Ishikawa (cell line): ENCODE measurements at regions not wholly inside any gene's neighbourhood (a gene's known extent, or its start where the extent isn't known, plus 50 kb on each side); places are given as distances from the start of the nearest gene placed in this dataset.

Experiments used
- CEBPB ChIP-seq: IDR thresholded peaks from 2 replicates; pipeline ENCODE4 v1.6.1; 2012
- CREB1 ChIP-seq: IDR thresholded peaks from 2 replicates; pipeline ENCODE4 v1.6.1; 2012; ENCODE audit warnings: low read depth
- EGR1 ChIP-seq: IDR thresholded peaks from 2 replicates; pipeline ENCODE4 v1.6.1; 2012
- EP300 ChIP-seq: IDR thresholded peaks from 2 replicates; pipeline ENCODE4 v1.6.1; 2012; ENCODE audit warnings: borderline replicate concordance
- FOXM1 ChIP-seq: IDR thresholded peaks from 2 replicates; pipeline ENCODE4 v1.6.1; 2012; ENCODE audit warnings: low read depth, borderline replicate concordance
- NFIC ChIP-seq: IDR thresholded peaks from 2 replicates; pipeline ENCODE4 v1.6.1; 2012
- RAD21 ChIP-seq: IDR thresholded peaks from 2 replicates; pipeline ENCODE4 v1.6.1; 2012; ENCODE audit warnings: low read depth
- TAF1 ChIP-seq: IDR thresholded peaks from 2 replicates; pipeline ENCODE4 v1.6.1; 2012; ENCODE audit warnings: low read depth, mild to moderate bottlenecking
- TCF12 ChIP-seq: IDR thresholded peaks from 2 replicates; pipeline ENCODE4 v1.6.1; 2012; ENCODE audit warnings: low read depth
- TEAD4 ChIP-seq: IDR thresholded peaks from 2 replicates; pipeline ENCODE4 v1.6.1; 2012
- YY1 ChIP-seq: IDR thresholded peaks from 2 replicates; pipeline ENCODE4 v1.6.1; 2012; ENCODE audit warnings: low read depth
- ZBTB7A ChIP-seq: IDR thresholded peaks from 2 replicates; pipeline ENCODE4 v1.6.1; 2012; ENCODE audit warnings: low read depth
- TF ChIP-seq, protein P1 (sequence below): IDR thresholded peaks from 2 replicates; pipeline ENCODE4 v1.6.1; 2012
- TF ChIP-seq, protein P2 (sequence below): IDR thresholded peaks from 2 replicates; pipeline ENCODE4 v1.6.1; 2012; ENCODE audit warnings: low read depth, mild to moderate bottlenecking
- TF ChIP-seq, protein P3 (sequence below): IDR thresholded peaks from 2 replicates; pipeline ENCODE4 v1.6.1; 2012

DNA sequence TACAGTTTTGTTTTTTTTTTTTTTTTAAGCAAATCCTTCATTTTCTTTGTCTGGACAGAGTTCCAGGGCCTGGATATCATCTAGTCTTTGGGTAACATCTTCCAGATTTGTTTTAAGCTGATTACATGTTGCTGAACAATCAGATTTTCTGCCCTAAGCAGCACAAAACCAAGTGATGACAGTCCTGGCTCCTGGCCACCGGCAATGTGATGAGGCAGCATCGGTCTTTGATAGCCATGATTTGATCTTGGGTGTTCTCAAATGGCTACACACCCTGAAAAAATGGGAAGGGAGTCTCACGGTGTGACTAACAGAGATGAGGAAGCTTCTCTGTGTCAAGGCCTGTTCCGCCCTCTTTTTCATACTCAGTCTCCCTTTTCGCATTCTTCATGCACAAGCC, 708.6 kb upstream of the ZEB2 start:
- no peak for TF ChIP-seq ZBTB7A
- TF ChIP-seq, protein P1, sequence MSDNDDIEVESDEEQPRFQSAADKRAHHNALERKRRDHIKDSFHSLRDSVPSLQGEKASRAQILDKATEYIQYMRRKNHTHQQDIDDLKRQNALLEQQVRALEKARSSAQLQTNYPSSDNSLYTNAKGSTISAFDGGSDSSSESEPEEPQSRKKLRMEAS, result no peak
- TF ChIP-seq YY1, result no peak
- TF ChIP-seq NFIC, result no peak
- TF ChIP-seq EGR1, result no peak
- no peak for TF ChIP-seq TAF1
- TF ChIP-seq TEAD4, result no peak
- no peak for TF ChIP-seq CREB1
- TF ChIP-seq TCF12, result no peak
- TF ChIP-seq, protein P2, sequence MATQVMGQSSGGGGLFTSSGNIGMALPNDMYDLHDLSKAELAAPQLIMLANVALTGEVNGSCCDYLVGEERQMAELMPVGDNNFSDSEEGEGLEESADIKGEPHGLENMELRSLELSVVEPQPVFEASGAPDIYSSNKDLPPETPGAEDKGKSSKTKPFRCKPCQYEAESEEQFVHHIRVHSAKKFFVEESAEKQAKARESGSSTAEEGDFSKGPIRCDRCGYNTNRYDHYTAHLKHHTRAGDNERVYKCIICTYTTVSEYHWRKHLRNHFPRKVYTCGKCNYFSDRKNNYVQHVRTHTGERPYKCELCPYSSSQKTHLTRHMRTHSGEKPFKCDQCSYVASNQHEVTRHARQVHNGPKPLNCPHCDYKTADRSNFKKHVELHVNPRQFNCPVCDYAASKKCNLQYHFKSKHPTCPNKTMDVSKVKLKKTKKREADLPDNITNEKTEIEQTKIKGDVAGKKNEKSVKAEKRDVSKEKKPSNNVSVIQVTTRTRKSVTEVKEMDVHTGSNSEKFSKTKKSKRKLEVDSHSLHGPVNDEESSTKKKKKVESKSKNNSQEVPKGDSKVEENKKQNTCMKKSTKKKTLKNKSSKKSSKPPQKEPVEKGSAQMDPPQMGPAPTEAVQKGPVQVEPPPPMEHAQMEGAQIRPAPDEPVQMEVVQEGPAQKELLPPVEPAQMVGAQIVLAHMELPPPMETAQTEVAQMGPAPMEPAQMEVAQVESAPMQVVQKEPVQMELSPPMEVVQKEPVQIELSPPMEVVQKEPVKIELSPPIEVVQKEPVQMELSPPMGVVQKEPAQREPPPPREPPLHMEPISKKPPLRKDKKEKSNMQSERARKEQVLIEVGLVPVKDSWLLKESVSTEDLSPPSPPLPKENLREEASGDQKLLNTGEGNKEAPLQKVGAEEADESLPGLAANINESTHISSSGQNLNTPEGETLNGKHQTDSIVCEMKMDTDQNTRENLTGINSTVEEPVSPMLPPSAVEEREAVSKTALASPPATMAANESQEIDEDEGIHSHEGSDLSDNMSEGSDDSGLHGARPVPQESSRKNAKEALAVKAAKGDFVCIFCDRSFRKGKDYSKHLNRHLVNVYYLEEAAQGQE, result no peak
- no peak for TF ChIP-seq RAD21

DNA sequence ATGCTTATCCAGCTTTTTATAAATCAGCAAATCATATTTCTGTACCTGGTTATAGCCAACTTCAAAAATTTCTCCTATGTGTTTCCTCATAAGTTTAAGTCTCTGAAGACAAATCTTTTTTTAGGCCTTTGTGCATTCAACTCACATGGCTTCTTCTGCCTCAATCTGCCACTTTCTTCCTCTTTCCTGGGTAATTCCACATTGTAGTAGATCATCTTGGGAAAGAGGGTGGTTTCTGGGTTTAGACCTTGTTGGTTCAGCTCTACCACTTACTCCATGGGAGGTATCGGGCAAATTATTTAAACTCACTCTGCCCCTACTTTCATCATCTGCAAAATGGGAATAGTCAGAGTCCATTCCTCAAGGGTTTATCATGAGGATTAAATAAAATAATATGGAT, 707.0 kb upstream of the ZEB2 start:
- TF ChIP-seq, protein P1, result no peak
- no peak for TF ChIP-seq ZBTB7A
- TF ChIP-seq CREB1, result no peak
- no peak for TF ChIP-seq NFIC

DNA sequence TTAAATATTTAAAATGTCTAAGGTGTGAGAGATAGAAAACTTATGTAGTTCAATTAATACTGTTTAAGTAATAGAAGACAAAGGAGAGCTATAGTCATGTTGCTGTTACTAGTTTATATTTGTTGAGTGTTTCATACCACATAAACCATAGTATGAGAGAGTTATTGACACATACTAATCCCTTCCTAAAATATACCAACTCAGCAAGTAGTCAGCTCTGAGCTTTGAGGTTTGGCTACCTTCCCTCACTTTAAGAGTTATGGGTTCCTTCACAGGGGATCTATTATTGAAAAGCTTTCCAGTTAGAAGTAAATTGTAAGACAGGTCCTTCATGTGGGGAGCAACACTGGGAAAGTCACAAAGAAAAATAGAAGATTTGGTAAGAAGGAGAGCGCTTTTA, 701.6 kb upstream of the ZEB2 start:
- TF ChIP-seq ZBTB7A (no peak), TCF12 (no peak), EP300 (no peak), RAD21 (no peak), EGR1 (no peak), CREB1 (no peak), FOXM1 (no peak), NFIC (no peak), TEAD4 (no peak)
- TF ChIP-seq, protein P1, result no peak

DNA sequence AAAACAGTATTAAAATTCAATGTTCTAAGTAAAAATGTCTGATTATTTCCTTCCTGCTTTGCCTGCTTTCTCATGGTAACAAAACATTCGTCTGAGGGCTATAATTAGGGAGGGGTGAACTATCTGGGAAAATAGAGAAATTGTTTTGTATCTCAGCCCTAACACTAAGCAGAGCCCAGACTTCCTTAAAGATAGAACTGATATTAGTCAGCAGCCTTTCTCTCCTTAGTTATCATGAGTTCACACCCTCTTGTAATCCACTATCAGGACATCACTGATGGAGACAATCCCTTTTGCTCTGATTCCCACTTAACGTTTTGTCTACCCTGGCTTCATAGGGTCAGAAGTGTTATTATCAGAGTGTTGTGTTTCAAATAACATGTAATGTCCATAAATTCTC, 701.1 kb upstream of the ZEB2 start:
- TF ChIP-seq RAD21 (no peak), TCF12 (no peak), YY1 (no peak), EP300 (no peak), EGR1 (no peak), TAF1 (no peak), CREB1 (no peak), NFIC (no peak), TEAD4 (no peak), CEBPB (no peak), ZBTB7A (no peak)
- TF ChIP-seq, protein P2, result no peak
- TF ChIP-seq, protein P3, sequence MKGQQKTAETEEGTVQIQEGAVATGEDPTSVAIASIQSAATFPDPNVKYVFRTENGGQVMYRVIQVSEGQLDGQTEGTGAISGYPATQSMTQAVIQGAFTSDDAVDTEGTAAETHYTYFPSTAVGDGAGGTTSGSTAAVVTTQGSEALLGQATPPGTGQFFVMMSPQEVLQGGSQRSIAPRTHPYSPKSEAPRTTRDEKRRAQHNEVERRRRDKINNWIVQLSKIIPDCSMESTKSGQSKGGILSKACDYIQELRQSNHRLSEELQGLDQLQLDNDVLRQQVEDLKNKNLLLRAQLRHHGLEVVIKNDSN, result no peak

DNA sequence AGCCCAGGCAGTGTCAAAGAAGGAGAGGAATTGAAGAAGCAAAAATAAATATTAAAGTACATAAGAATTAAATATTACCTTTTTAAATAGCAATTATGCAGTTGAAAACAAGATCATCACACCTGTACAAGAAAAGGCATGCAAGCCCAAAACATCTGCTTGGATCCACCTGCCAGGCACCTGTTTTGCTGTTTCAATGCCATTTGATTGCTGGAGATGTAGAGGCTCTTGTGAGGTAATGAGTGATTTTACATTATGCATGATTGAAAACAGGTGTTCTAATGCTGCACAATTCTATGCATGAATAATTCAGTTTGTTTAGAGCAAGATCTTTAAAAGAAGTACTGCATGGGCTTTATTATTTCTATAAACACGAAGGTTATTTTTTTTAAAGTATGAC, 700.6 kb upstream of the ZEB2 start:
- no peak for TF ChIP-seq YY1
- no peak for TF ChIP-seq CREB1

DNA sequence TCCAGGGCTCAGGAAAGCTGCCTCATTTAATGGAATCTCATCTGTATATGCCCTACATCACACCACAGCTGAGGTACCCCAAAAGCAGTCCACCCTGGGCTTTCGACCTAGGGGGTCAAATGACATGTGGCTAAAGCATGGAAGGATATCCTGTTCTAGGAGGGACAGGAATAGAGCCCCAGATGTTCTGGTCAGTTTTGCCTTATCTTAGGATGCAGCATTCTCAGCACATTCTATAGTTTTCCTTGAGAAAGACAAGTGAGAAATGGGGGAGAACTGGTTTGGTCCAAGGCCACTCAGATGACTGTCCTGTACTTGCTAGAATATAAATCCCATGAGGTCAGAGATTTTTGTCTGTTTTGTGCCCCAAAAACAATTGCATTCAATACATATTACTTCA, 688.0 kb upstream of the ZEB2 start:
- TF ChIP-seq TEAD4, result no peak
- no peak for TF ChIP-seq NFIC
- no peak for TF ChIP-seq ZBTB7A
- no peak for TF ChIP-seq RAD21
- no peak for TF ChIP-seq FOXM1
- TF ChIP-seq, protein P3, result no peak
- TF ChIP-seq EGR1, result no peak
- no peak for TF ChIP-seq TCF12
- TF ChIP-seq, protein P2, result no peak
- no peak for TF ChIP-seq TAF1
- TF ChIP-seq, protein P1, result no peak
- TF ChIP-seq CREB1, result no peak
- TF ChIP-seq CEBPB, result no peak
- no peak for TF ChIP-seq YY1
- no peak for TF ChIP-seq EP300
